OCI-LY3 (cell line): ENCODE measurements at regions not wholly inside any gene's neighbourhood (a gene's known extent, or its start where the extent isn't known, plus 50 kb on each side); places are given as distances from the start of the nearest gene placed in this dataset.

ENCODE experiments used
- CTCF ChIP-seq: fragments of 200-600, 300-600 bp; sonication (generic); IDR thresholded peaks from 2 replicates; pipeline ENCODE4 v1.5.1; 2014; ENCODE audit warnings: antibody characterized with exemption, low read length, low read depth
- EZH2phosphoT487 ChIP-seq: fragments of 200-600 bp; shearing (Covaris generic); IDR thresholded peaks from 2 replicates; pipeline ENCODE4 v1.6.1; 2018; ENCODE audit warnings: antibody characterized with exemption, mixed run types, low read depth

GRCh38 chr5:32504989-32505596 is 60.6 kb upstream of the ZFR start:
- no peak for TF ChIP-seq CTCF
- no peak for TF ChIP-seq EZH2phosphoT487
